ENCODE measurements at regions not wholly inside any gene's neighbourhood (a gene's known extent, or its start where the extent isn't known, plus 50 kb on each side); places are given as distances from the start of the nearest gene placed in this dataset.
"Not testable (repeated sequence)": the region's sequence is repeated elsewhere in the genome, so short reads cannot be mapped to it uniquely, and the experiment has no call there.

- no peaks in the 10 kb centered on the region for H3K4me1 ChIP-seq (replicated peaks)
- DNase-seq (ENCODE audit: low read depth in 1 of 2, low spot score in 2 of 2) = no peak
- no peaks in the 10 kb centered on the region for H3K36me3 ChIP-seq
- H3K9me3 ChIP-seq (replicated peaks) = no peaks in the 10 kb centered on the region
- H3K4me3 ChIP-seq = no peak overlapping the region
- H3K27ac ChIP-seq = no peak overlapping the region
- H3K27me3 ChIP-seq (replicated peaks) = no peaks in the 10 kb centered on the region; the same call in 1 of the 2 replicates
Observed at GRCh38 chr4:114393295-114394038, 205.1 kb upstream of the UGT8 start.

GRCh38 chr4:114396808-114397207 lies 201.8 kb upstream of the UGT8 start:
- Histone ChIP-seq H3K27me3 (replicated peaks) (no peaks in the 10 kb centered on the region; the same call in 1 of the 2 replicates), H3K4me1 (replicated peaks) (no peaks in the 10 kb centered on the region)
- no peak for DNase-seq (ENCODE audit: low read depth in 1 of 2, low spot score in 2 of 2)

GRCh38 chr4:114398410-114398809 lies 200.2 kb upstream of the UGT8 start:
- Histone ChIP-seq H3K4me1 (replicated peaks) (no peaks in the 10 kb centered on the region), H3K27ac (no peak overlapping the region), H3K4me3 (no peak overlapping the region), H3K9me3 (replicated peaks) (no peaks in the 10 kb centered on the region), H3K36me3 (no peaks in the 10 kb centered on the region), H3K27me3 (replicated peaks) (no peaks in the 10 kb centered on the region; the same call in 1 of the 2 replicates)
- no peak for DNase-seq (ENCODE audit: low read depth in 1 of 2, low spot score in 2 of 2)

More at GRCh38 chr4:114396808-114397207, 201.8 kb upstream of the UGT8 start:
- H3K27ac ChIP-seq = no peak overlapping the region
- no peaks in the 10 kb centered on the region for H3K9me3 ChIP-seq (replicated peaks)
- H3K4me3 ChIP-seq = no peak overlapping the region
- no peaks in the 10 kb centered on the region for H3K36me3 ChIP-seq

- Histone ChIP-seq H3K27me3 (replicated peaks) (no peaks in the 10 kb centered on the region; the same call in 1 of the 2 replicates), H3K4me1 (replicated peaks) (no peaks in the 10 kb centered on the region), H3K9me3 (replicated peaks) (no peaks in the 10 kb centered on the region), H3K27ac (no peak overlapping the region), H3K36me3 (no peaks in the 10 kb centered on the region), H3K4me3 (no peak overlapping the region)
- DNase-seq (ENCODE audit: low read depth in 1 of 2, low spot score in 2 of 2) = no peak
Observed at GRCh38 chr4:114399105-114399504, 199.5 kb upstream of the UGT8 start.

DNA sequence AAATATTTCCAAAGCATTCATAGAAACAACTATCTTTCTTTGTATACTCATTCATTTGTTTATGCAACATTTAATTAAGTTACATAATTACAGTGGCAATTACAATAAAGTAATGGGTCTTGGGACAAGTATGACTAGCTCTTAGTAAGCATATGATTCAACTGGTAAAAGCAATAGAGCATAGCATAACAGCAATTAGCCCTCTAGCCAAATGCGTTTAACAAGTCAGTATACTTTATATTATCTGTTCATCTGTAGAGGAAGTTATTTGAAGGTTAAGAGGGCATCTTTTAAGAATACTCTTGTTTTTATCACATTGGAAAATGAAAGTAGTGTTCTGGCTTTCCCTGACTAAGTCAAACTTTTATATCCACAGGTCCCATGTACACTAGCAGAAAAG lies 198.1 kb upstream of the UGT8 start:
- Histone ChIP-seq H3K4me1 (replicated peaks) (no peaks in the 10 kb centered on the region), H3K27ac (no peak overlapping the region), H3K27me3 (replicated peaks) (no peaks in the 10 kb centered on the region; the same call in 1 of the 2 replicates), H3K9me3 (replicated peaks) (no peaks in the 10 kb centered on the region), H3K36me3 (no peaks in the 10 kb centered on the region), H3K4me3 (no peak overlapping the region)
- DNase-seq (ENCODE audit: low read depth in 1 of 2, low spot score in 2 of 2) = no peak

- DNase-seq (ENCODE audit: low read depth in 1 of 2, low spot score in 2 of 2) = no peak
- no peaks in the 10 kb centered on the region for H3K4me1 ChIP-seq (replicated peaks)
- no peaks in the 10 kb centered on the region; the same call in 1 of the 2 replicates for H3K27me3 ChIP-seq (replicated peaks)
- H3K4me3 ChIP-seq = no peak overlapping the region
- no peaks in the 10 kb centered on the region for H3K36me3 ChIP-seq
- H3K27ac ChIP-seq = no peak overlapping the region
- H3K9me3 ChIP-seq (replicated peaks) = no peaks in the 10 kb centered on the region
Observed at GRCh38 chr4:114401483-114401882, 197.1 kb upstream of the UGT8 start.

DNA sequence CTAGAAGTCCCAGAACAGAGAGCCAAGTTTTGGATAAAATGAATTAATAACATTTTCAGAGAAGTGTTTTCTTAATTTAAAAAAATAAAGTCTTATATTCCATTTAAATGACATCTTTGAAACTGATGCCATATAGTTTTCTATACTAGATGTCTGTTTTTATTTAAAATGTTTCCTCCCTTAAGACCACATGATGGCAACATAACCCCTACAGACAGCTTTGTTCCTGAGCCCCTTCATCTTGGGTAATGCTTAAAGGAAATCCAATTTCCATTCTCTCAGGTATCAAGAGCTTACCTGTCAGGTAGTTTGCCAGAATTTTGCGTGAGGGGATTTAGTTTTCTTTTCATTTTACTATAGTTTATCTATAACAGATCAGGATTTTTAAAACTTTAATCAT lies 181.4 kb upstream of the UGT8 start:
- Histone ChIP-seq H3K27me3 (replicated peaks) (no peaks in the 10 kb centered on the region), H3K4me3 (no peak overlapping the region), H3K36me3 (no peaks in the 10 kb centered on the region), H3K4me1 (replicated peaks) (no peaks in the 10 kb centered on the region), H3K27ac (no peak overlapping the region), H3K9me3 (replicated peaks) (no peaks in the 10 kb centered on the region; the same call in 1 of the 2 replicates)
- no peak for DNase-seq (ENCODE audit: low read depth in 1 of 2, low spot score in 2 of 2)

GRCh38 chr4:114420069-114420468 lies 178.5 kb upstream of the UGT8 start:
- H3K4me3 ChIP-seq = no peak overlapping the region
- no peaks in the 10 kb centered on the region for H3K36me3 ChIP-seq
- H3K27ac ChIP-seq = no peak overlapping the region

GRCh38 chr4:114423582-114423981 lies 175.0 kb upstream of the UGT8 start:
- no peaks in the 10 kb centered on the region for H3K9me3 ChIP-seq (replicated peaks)
- H3K4me3 ChIP-seq = no peak overlapping the region
- peaks cover 2% of the 10 kb centered on the region; the same call in 1 of the 2 replicates for H3K27me3 ChIP-seq (replicated peaks)
- DNase-seq (ENCODE audit: low read depth in 1 of 2, low spot score in 2 of 2) = no peak
- H3K36me3 ChIP-seq = no peaks in the 10 kb centered on the region
- no peaks in the 10 kb centered on the region for H3K4me1 ChIP-seq (replicated peaks)
- H3K27ac ChIP-seq = no peak overlapping the region

More at GRCh38 chr4:114420069-114420468, 178.5 kb upstream of the UGT8 start:
- Histone ChIP-seq H3K9me3 (replicated peaks) (no peaks in the 10 kb centered on the region), H3K27me3 (replicated peaks) (no peaks in the 10 kb centered on the region; the same call in 1 of the 2 replicates), H3K4me1 (replicated peaks) (no peaks in the 10 kb centered on the region)
- no peak for DNase-seq (ENCODE audit: low read depth in 1 of 2, low spot score in 2 of 2)

DNA sequence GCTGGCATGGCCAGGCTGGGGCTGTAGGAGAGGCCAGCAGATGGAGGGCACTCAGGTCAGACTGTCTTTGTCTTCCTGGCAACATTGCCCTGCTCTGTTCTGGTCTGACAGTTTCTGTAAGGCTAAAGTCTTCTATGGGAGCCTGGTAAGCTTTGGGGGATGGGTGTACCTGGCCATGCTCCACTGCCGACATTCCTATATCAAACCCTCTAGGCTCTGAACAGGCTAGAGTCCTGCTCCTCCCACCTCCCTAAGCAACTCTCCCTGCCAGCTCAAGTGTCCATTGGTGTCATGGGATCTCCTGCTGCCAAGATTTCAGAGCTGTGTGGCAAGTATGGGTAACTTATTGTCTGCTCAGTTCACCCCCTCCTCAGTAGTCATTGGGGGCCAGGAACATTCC lies 163.5 kb upstream of the UGT8 start:
- DNase-seq (ENCODE audit: low read depth in 1 of 2, low spot score in 2 of 2) = no peak
- Histone ChIP-seq H3K4me3 (no peak overlapping the region), H3K27me3 (replicated peaks) (no peaks in the 10 kb centered on the region), H3K36me3 (no peaks in the 10 kb centered on the region), H3K4me1 (replicated peaks) (no peaks in the 10 kb centered on the region), H3K27ac (no peak overlapping the region), H3K9me3 (replicated peaks) (no peaks in the 10 kb centered on the region)

- Histone ChIP-seq H3K27me3 (replicated peaks) (no peaks in the 10 kb centered on the region), H3K9me3 (replicated peaks) (no peaks in the 10 kb centered on the region), H3K4me3 (no peak overlapping the region), H3K27ac (no peak overlapping the region), H3K36me3 (no peaks in the 10 kb centered on the region), H3K4me1 (replicated peaks) (no peaks in the 10 kb centered on the region)
- no peak for DNase-seq (ENCODE audit: low read depth in 1 of 2, low spot score in 2 of 2)
Observed at GRCh38 chr4:114442856-114443255, 155.8 kb upstream of the UGT8 start.

GRCh38 chr4:114444211-114444610 lies 154.4 kb upstream of the UGT8 start:
- Histone ChIP-seq H3K4me1 (replicated peaks) (no peaks in the 10 kb centered on the region), H3K36me3 (no peaks in the 10 kb centered on the region), H3K27ac (no peak overlapping the region), H3K4me3 (no peak overlapping the region), H3K27me3 (replicated peaks) (no peaks in the 10 kb centered on the region), H3K9me3 (replicated peaks) (no peaks in the 10 kb centered on the region)
- no peak for DNase-seq (ENCODE audit: low read depth in 1 of 2, low spot score in 2 of 2)

GRCh38 chr4:114447963-114448516 lies 150.6 kb upstream of the UGT8 start:
- H3K36me3 ChIP-seq; H3K27me3 ChIP-seq (replicated peaks); H3K4me3 ChIP-seq; H3K9me3 ChIP-seq (replicated peaks); DNase-seq (ENCODE audit: low read depth in 1 of 2, low spot score in 2 of 2); H3K4me1 ChIP-seq (replicated peaks); H3K27ac ChIP-seq: not testable (repeated sequence)

GRCh38 chr4:114458728-114459127 lies 139.9 kb upstream of the UGT8 start:
- no peaks in the 10 kb centered on the region for H3K9me3 ChIP-seq (replicated peaks)
- 0 out of 2 replicates have a peak, but pooled peaks cover 6% of the 10 kb centered on the region for H3K27me3 ChIP-seq (replicated peaks)
- DNase-seq (ENCODE audit: low read depth in 1 of 2, low spot score in 2 of 2) = no peak
- H3K4me3 ChIP-seq = no peak overlapping the region
- H3K27ac ChIP-seq = no peak overlapping the region
- no peaks in the 10 kb centered on the region for H3K4me1 ChIP-seq (replicated peaks)
- no peaks in the 10 kb centered on the region for H3K36me3 ChIP-seq
